ENCODE measurements at regions not wholly inside any gene's neighbourhood (a gene's known extent, or its start where the extent isn't known, plus 50 kb on each side); places are given as distances from the start of the nearest gene placed in this dataset.

GRCh38 chr6:71119560-71119959 is 162.7 kb upstream of the B3GAT2 start:
- no peak for TF ChIP-seq CTCF (IDR thresholded peaks at IDR 0.05; ENCODE audit: insufficient read depth, low read length, poor library complexity, severe bottlenecking)
- TF ChIP-seq EZH2phosphoT487 (conservative IDR thresholded peaks at IDR 0.05; ENCODE audit: low read length) = no peak

Data from SU-DHL-6 (cell line).